DMS153 treated with DMSO at 0.1 percent for 48 hours (cell line): ENCODE measurements at regions not wholly inside any gene's neighbourhood (a gene's known extent, or its start where the extent isn't known, plus 50 kb on each side); places are given as distances from the start of the nearest gene placed in this dataset.

Experiments used
- DNase-seq: peaks from one replicate; lab custom pipeline; 2025; ENCODE audit not compliant: unreplicated experiment; lab: John Stamatoyannopoulos, UW

GRCh38 chr1:38555130-38555529 is 304.4 kb downstream of the RRAGC start:
- no peak for DNase-seq

GRCh38 chr1:38551318-38552307 is 308.0 kb downstream of the RRAGC start:
- DNase-seq: no peak

DNA sequence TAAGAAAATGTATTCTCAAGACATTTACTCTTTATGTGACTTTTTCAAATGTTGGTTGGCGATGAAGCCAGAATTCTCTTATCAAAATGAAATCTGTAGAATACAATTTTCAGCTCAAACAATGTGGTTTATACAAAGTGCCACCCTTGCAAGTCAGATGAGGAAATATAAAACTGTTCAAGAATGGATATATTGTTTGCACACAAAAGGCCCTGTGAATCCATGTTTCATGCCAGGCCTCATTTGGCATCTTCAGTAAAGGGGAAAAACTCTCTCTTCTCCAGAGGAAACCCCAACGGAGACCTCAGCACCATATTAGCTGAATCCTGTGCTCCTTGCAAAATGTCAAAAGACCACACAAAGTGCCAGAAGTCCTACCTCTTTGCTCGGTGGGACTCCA is 310.4 kb downstream of the RRAGC start:
- DNase-seq: no peak

GRCh38 chr1:38547321-38547720 is 312.3 kb downstream of the RRAGC start:
- no peak for DNase-seq

- no peak for DNase-seq
Observed at GRCh38 chr1:38546636-38547035, 312.9 kb downstream of the RRAGC start.

- no peak for DNase-seq
Observed at GRCh38 chr1:38541223-38541622, 318.3 kb downstream of the RRAGC start.

- no peak for DNase-seq
Observed at GRCh38 chr1:38539931-38540330, 319.6 kb downstream of the RRAGC start.

DNA sequence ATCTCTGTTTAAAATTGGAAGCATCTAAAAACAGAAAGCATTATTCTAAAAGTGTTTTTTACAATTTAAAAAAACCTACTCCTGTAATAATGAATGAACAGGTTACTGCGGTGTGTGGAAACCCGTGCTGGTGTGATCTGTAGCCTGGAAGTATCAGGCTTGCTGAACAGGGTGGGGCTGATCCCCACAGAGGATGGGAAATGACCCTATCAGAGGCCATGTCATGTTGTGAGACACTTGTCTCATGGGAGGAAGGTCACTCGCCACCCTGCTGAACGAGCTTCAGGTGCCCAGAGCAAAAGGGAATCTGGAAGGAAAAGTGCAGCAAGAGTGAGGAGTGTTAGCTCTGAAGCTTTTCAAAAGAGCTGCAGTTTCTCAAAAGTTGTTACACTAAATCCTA is 320.7 kb downstream of the RRAGC start:
- no peak for DNase-seq

DNA sequence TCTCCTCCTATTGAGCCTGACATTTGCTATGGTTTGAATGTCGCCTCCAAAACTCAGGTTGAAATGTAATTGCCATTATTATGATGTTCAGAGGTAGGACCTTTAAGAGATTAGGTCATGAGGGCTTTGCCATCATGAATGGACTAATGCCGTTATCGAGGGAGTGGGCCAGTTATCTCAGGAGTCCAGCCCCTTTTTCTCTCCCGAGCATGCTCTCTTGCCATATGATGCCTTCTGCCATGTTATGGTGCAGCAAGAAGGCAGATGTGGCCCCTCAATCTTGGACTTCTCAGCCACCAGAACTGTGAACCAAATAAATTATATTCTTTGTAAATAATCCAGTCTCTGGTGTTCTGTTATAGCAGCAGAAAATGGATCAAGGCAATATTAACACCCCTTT is 323.5 kb downstream of the RRAGC start:
- DNase-seq: no peak

GRCh38 chr1:38534473-38534823 is 325.1 kb downstream of the RRAGC start:
- DNase-seq: no peak

DNA sequence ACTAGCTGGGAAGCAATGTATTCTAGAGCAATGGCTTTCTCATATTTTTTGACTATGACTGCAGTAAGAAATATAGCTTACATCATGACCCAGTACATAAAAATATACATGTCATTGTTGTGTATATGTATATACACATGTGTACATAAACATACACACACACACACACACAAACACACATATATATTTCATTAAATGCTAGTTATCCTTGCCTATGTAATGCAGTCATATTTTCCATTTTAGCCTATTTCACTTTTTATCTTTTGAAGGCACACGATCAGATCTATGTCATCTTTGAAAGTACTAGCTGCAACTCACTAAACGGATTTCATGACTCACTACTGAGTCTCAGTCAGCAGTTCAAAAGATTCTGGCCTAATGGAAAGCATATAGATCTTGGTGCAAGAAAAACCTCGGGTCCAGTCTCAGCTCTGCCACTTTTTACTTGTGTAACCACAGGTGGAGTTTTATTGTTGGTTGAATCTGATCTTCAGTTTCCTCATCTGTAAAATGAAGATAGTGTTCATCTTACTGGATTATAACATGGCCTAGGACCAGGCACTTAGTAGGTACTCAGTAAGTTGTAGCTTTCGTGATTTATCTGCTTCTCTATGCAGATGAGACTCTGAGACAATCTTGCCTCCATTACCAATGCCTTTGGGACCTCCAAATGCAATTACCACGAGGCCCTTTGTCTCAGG is 325.6 kb downstream of the RRAGC start:
- no peak for DNase-seq

DNA sequence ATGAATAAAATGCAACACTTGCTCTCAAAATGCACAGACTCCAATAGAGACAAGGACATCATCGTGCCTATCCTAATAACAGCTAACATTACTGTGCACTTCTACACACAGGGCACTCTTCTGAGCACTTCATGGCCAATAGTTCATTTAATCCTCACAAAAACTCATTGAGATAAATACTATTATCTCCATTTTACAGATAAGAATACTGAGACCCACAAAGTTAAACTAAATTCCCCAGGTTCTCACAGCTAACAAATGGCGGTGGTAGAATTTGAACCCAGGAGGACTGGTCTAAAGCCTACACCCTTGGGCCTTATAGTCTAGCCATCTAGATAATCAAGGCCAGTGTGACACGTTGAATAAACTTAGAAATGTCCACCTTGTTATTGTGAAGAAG is 328.6 kb downstream of the RRAGC start:
- no peak for DNase-seq

- DNase-seq: no peak
Observed at GRCh38 chr1:38529946-38530345, 329.6 kb downstream of the RRAGC start.

GRCh38 chr1:38529391-38529790 is 330.2 kb downstream of the RRAGC start:
- no peak for DNase-seq

GRCh38 chr1:38528623-38529022 is 330.9 kb downstream of the RRAGC start:
- no peak for DNase-seq

DNA sequence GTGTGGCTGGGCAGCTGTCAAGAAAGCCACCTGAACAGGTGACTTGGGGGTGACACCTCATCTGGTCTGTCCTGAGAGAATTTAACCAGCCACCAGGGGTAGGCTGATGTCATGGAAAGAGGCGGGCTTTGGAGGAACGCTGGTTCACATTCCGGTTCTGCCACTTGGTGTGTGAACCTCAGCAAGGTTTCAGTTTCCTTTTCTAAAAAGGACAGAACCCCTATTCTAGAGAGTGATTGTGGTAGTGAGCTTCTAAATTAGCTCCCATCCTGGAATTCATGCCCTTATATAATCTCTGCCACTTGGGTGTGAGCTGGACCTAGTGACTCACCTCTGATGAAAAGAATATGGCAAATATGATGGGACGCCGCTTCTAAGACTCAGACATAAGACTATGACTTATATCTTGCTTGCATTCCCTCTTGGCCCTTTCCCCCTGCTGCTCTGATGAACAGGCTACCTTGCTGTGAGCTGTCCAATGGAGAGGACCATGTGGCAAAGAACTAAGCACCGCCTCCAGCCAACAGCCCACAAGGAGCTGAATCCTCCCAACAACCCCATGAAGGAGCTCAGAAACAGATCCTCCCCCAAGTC is 332.1 kb downstream of the RRAGC start:
- DNase-seq: no peak

- DNase-seq: no peak
Observed at GRCh38 chr1:38526046-38526445, 333.5 kb downstream of the RRAGC start.

GRCh38 chr1:38525343-38526043 is 334.1 kb downstream of the RRAGC start:
- no peak for DNase-seq

GRCh38 chr1:38524025-38524641 is 335.4 kb downstream of the RRAGC start:
- DNase-seq: no peak

DNA sequence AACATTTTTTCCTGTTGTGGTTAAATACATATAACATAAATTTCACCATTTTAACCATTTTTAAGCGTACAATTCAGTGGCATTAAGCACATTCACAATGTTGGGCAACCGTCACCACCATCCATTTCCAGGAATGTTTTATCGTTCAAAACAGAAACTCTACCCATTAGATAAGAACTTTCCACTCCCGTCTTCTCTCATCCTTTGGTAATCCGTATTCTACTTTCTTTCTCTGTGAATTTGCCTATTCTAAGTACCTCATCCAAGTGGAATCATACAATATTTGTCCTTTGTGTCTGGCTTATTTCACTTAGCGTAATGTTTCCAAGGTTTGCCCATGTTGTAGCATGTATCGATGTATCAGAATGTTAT is 336.0 kb downstream of the RRAGC start:
- DNase-seq: no peak
